ENCODE measurements at regions not wholly inside any gene's neighbourhood (a gene's known extent, or its start where the extent isn't known, plus 50 kb on each side); places are given as distances from the start of the nearest gene placed in this dataset.

DNA sequence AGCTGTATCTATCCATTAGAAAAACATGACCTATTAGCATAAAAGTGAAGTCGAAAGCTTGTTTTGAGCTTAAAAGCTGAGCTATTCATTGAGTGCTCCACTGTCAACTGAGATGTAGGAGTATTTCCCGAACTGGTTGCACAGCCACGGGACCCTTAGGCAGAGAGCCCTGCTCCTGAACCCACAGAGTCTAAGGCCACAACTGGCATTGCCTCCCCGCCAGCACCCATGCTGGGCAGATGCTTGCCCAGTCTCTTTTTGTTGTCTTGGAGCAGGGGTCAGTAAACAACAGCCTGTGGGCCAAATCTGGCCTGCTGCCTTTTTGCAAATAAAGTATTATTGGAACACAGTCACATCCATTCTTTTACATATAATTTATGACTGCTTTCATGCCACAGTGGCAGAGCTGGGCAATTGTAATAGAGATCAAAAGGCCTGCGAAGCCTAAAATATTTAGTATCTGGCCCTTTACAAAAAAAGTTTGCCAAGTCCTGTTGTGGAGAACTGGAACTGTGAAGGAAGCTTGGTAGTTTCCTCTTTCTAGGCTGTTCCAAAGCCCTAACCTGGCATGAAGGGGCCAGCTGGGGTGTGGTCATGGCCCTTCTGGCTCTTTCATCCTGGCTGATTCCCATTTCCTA is 58.4 kb upstream of the WAPL start:
- TF ChIP-seq CTCF (IDR thresholded peaks at IDR 0.05), result no peak
- no peak for TF ChIP-seq EZH2 (IDR thresholded peaks at IDR 0.05)
- no peak for TF ChIP-seq EZH2phosphoT487 (IDR thresholded peaks at IDR 0.05)
